GM15510 (cell line): ENCODE measurements at regions not wholly inside any gene's neighbourhood (a gene's known extent, or its start where the extent isn't known, plus 50 kb on each side); places are given as distances from the start of the nearest gene placed in this dataset.

Experiments used
- POLR2A ChIP-seq: IDR thresholded peaks from 3 replicates; pipeline ENCODE4 v1.6.1; 2011; ENCODE audit warnings: borderline replicate concordance; ENCODE audit not compliant: insufficient read length; ENCODE audit errors: extremely low read depth

- no peak for TF ChIP-seq POLR2A
Measured at GRCh38 chr3:197420566-197420965, 122.2 kb upstream of the DLG1 start.

- TF ChIP-seq POLR2A = no peak
Measured at GRCh38 chr3:197420115-197420514, 121.7 kb upstream of the DLG1 start.

GRCh38 chr3:197419696-197420095, 121.3 kb upstream of the DLG1 start:
- TF ChIP-seq POLR2A = no peak

GRCh38 chr3:197417911-197418618, 119.7 kb upstream of the DLG1 start:
- TF ChIP-seq POLR2A = no peak

GRCh38 chr3:197417441-197417840, 119.0 kb upstream of the DLG1 start:
- TF ChIP-seq POLR2A = no peak

- no peak for TF ChIP-seq POLR2A
Measured at GRCh38 chr3:197408177-197408957, 110.0 kb upstream of the DLG1 start.

- no peak for TF ChIP-seq POLR2A
Measured at GRCh38 chr3:197407526-197407925, 109.1 kb upstream of the DLG1 start.

- no peak for TF ChIP-seq POLR2A
Measured at GRCh38 chr3:197407053-197407452, 108.6 kb upstream of the DLG1 start.

- TF ChIP-seq POLR2A = no peak
Measured at GRCh38 chr3:197406266-197406665, 107.9 kb upstream of the DLG1 start.

- TF ChIP-seq POLR2A = no peak
Measured at GRCh38 chr3:197404754-197405153, 106.3 kb upstream of the DLG1 start.

- no peak for TF ChIP-seq POLR2A
Measured at GRCh38 chr3:197404030-197404429, 105.6 kb upstream of the DLG1 start.

GRCh38 chr3:197399486-197399885, 101.1 kb upstream of the DLG1 start:
- TF ChIP-seq POLR2A = no peak

- no peak for TF ChIP-seq POLR2A
Measured at GRCh38 chr3:197398286-197398878, 100.0 kb upstream of the DLG1 start.

- no peak for TF ChIP-seq POLR2A
Measured at GRCh38 chr3:197397838-197398237, 99.4 kb upstream of the DLG1 start.

- TF ChIP-seq POLR2A = no peak
Measured at GRCh38 chr3:197394464-197395321, 96.3 kb upstream of the DLG1 start.

GRCh38 chr3:197393711-197394110, 95.3 kb upstream of the DLG1 start:
- TF ChIP-seq POLR2A = no peak

GRCh38 chr3:197392961-197393360, 94.5 kb upstream of the DLG1 start:
- no peak for TF ChIP-seq POLR2A
